ENCODE measurements at regions not wholly inside any gene's neighbourhood (a gene's known extent, or its start where the extent isn't known, plus 50 kb on each side); places are given as distances from the start of the nearest gene placed in this dataset.

DNA sequence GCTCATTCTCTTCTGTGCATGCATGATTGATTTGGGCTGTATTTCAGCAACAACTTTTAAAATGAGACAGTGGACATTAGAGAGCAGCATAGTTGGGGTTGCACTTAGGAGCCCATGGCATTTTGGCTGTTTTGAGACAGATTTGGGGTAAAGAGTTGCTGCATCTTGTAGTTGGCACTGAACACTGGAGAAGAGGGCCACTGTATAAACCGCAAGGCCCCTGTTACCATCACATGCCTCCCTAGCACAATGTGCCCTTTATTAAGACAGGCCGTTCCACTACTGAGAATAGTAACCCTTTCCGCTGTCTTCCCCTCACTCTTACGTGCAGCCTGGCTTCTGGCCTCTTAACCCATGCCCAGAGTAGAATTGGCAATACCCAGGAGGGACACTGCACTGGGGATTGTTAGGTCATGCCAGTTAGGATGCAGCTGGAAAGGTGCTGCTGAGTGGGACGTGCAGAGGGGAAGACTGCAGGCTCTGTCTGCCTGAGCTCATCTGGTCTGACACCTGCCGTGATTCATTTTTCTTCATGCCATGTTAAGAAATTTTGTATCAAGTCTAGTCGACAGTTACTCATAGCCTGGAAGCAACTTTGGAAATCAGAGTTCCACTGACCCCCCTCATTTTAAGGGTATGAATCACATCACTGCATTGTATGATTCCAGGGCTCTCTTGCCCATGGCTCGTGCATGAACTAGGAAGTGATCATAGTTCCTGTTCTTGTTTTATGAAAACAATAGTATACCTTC lies 146.9 kb upstream of the DMRT1 start:
- BruUV-seq (replicated peaks), result no TSS peak
- ChIA-PET SMC1A (ENCODE audit: uncharacterized antibody, unreplicated experiment) (no interaction called here), RAD21 (ENCODE audit: unreplicated experiment) (no interaction called here), CTCF (interaction anchor here (1.8 kb wide), 1 partner anchor 13 kb away, joined by 4 read pairs; no protein-coding TSS in a partner anchor), POLR2A (no interaction called here)
- no peaks in the 10 kb centered on the region for H3K36me3 ChIP-seq (ENCODE audit: control insufficient read depth in 2 of 2, insufficient read depth in 2 of 2, low read length in 1 of 2)
- H3K9me3 ChIP-seq (replicated peaks; ENCODE audit: control insufficient read depth, insufficient read depth, low read length), result no peaks in the 10 kb centered on the region
- TF ChIP-seq JUNB (IDR thresholded peaks at IDR 0.05) (no peak), BACH1 (IDR thresholded peaks at IDR 0.05; ENCODE audit: borderline replicate concordance) (no peak), RAD21 (IDR thresholded peaks at IDR 0.05; ENCODE audit: insufficient read depth, low read depth, low read length) (no peak)
- TF ChIP-seq, protein P1, sequence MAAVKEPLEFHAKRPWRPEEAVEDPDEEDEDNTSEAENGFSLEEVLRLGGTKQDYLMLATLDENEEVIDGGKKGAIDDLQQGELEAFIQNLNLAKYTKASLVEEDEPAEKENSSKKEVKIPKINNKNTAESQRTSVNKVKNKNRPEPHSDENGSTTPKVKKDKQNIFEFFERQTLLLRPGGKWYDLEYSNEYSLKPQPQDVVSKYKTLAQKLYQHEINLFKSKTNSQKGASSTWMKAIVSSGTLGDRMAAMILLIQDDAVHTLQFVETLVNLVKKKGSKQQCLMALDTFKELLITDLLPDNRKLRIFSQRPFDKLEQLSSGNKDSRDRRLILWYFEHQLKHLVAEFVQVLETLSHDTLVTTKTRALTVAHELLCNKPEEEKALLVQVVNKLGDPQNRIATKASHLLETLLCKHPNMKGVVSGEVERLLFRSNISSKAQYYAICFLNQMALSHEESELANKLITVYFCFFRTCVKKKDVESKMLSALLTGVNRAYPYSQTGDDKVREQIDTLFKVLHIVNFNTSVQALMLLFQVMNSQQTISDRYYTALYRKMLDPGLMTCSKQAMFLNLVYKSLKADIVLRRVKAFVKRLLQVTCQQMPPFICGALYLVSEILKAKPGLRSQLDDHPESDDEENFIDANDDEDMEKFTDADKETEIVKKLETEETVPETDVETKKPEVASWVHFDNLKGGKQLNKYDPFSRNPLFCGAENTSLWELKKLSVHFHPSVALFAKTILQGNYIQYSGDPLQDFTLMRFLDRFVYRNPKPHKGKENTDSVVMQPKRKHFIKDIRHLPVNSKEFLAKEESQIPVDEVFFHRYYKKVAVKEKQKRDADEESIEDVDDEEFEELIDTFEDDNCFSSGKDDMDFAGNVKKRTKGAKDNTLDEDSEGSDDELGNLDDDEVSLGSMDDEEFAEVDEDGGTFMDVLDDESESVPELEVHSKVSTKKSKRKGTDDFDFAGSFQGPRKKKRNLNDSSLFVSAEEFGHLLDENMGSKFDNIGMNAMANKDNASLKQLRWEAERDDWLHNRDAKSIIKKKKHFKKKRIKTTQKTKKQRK (IDR thresholded peaks at IDR 0.05; ENCODE audit: low read depth, low read length), result no peak
- no peaks in the 10 kb centered on the region for H3K4me1 ChIP-seq (ENCODE audit: control insufficient read depth, insufficient read depth, low read length)
- intact Hi-C loops (cut with micrococcal nuclease; ENCODE audit: unreplicated experiment) (no loop called here), in situ Hi-C loops (cut with MboI) (no loop called here)
- 31% methylated on average over 8 of the region's 8 CpGs for WGBS (ENCODE audit: insufficient coverage, insufficient replicate concordance, low lambda C conversion rate, missing lambda C conversion rate)
- peaks cover 1 to 3% of the 10 kb centered on the region in 2 experiments; a peak in 2 of 4 replicates for H3K27me3 ChIP-seq (replicated peaks in 1 of 2; ENCODE audit: control insufficient read depth in 2 of 2, insufficient read depth in 2 of 2, low read length in 1 of 2)
- no peak overlapping the region for H3K4me3 ChIP-seq
- no peak overlapping the region for H2AFZ ChIP-seq (ENCODE audit: control insufficient read depth, low read depth, low read length)
- no peaks in the 10 kb centered on the region for H4K20me1 ChIP-seq (ENCODE audit: control insufficient read depth, insufficient read depth)
- H3K9ac ChIP-seq (ENCODE audit: control insufficient read depth, insufficient read depth, low read length), result no peak overlapping the region
- no peak for DNase-seq (ENCODE audit: low read depth, low spot score)
- peak; percentile 27; the same call in 2 of the 3 replicates for ATAC-seq
- no peak overlapping the region for H3K4me2 ChIP-seq (ENCODE audit: control insufficient read depth, insufficient read depth)
- H3K79me2 ChIP-seq (ENCODE audit: control insufficient read depth, insufficient read depth, low read length), result no peaks in the 10 kb centered on the region
- H3K27ac ChIP-seq (ENCODE audit: control insufficient read depth, insufficient read depth), result no peak overlapping the region
- FAIRE-seq, result no peak

All from GM12878 (cell line).